Type B pancreatic cell (in vitro differentiated cells): ENCODE measurements at regions not wholly inside any gene's neighbourhood (a gene's known extent, or its start where the extent isn't known, plus 50 kb on each side); places are given as distances from the start of the nearest gene placed in this dataset.

Source experiments
- DNase-seq: peaks from one replicate; pipeline ENCODE4 v3.0.0; 2021; ENCODE audit warnings: mixed read lengths; ENCODE audit not compliant: unreplicated experiment; ENCODE audit errors: extremely low spot score
- H3K27ac Mint-ChIP-seq: 2 replicates; pipeline ENCODE4 v1.8.0; 2021; ENCODE audit warnings: mild to moderate bottlenecking, mixed read lengths
- H3K27me3 Mint-ChIP-seq: 2 replicates; pipeline ENCODE4 v1.8.0; 2021; ENCODE audit warnings: mixed read lengths
- H3K36me3 Mint-ChIP-seq: 2 replicates; pipeline ENCODE4 v1.8.0; 2021; ENCODE audit warnings: mixed read lengths
- H3K4me1 Mint-ChIP-seq: one replicate; pipeline ENCODE4 v1.8.0; 2021; ENCODE audit warnings: mixed read lengths; ENCODE audit not compliant: unreplicated experiment
- H3K4me3 Mint-ChIP-seq: 2 replicates; pipeline ENCODE4 v1.8.0; 2021; ENCODE audit warnings: mild to moderate bottlenecking, mixed read lengths
- H3K9me3 Mint-ChIP-seq: 2 replicates; pipeline ENCODE4 v1.8.0; 2021; ENCODE audit warnings: mixed read lengths
- TF ChIP-seq, protein P1 (sequence below): fragments of 200-600 bp; sonication (generic); conservative IDR thresholded peaks from 2 replicates; pipeline ENCODE4 v1.5.0; 2021; ENCODE audit warnings: antibody characterized with exemption, mild to moderate bottlenecking

DNA sequence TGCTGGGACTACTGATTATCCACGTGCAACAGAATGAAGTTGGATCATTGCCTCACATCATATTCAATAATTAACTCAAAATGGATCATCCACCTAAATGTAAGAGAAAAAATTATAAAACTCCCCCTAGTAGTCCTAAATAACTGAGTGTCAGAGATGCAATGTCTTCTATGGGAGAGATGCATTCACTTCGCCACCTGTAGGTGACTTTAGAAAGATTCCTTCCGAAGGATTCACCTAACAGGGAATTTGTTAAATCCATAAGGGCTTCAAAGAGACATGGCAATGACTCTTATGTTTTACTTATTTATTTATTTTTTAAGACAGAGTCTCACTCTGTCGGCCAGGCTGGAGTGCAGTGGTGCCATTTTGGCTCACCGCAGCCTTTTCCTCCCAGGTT lies 526.0 kb downstream of the MTRR start:
- H3K27me3 Mint-ChIP-seq, result peaks cover 10% of the 10 kb centered on the region
- H3K27ac Mint-ChIP-seq, result no peak overlapping the region
- TF ChIP-seq, protein P1, sequence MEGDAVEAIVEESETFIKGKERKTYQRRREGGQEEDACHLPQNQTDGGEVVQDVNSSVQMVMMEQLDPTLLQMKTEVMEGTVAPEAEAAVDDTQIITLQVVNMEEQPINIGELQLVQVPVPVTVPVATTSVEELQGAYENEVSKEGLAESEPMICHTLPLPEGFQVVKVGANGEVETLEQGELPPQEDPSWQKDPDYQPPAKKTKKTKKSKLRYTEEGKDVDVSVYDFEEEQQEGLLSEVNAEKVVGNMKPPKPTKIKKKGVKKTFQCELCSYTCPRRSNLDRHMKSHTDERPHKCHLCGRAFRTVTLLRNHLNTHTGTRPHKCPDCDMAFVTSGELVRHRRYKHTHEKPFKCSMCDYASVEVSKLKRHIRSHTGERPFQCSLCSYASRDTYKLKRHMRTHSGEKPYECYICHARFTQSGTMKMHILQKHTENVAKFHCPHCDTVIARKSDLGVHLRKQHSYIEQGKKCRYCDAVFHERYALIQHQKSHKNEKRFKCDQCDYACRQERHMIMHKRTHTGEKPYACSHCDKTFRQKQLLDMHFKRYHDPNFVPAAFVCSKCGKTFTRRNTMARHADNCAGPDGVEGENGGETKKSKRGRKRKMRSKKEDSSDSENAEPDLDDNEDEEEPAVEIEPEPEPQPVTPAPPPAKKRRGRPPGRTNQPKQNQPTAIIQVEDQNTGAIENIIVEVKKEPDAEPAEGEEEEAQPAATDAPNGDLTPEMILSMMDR, result no peak
- no peaks in the 10 kb centered on the region for H3K4me1 Mint-ChIP-seq
- no peaks in the 10 kb centered on the region for H3K36me3 Mint-ChIP-seq
- no peak for DNase-seq
- H3K4me3 Mint-ChIP-seq, result no peak overlapping the region
- no peaks in the 10 kb centered on the region for H3K9me3 Mint-ChIP-seq

DNA sequence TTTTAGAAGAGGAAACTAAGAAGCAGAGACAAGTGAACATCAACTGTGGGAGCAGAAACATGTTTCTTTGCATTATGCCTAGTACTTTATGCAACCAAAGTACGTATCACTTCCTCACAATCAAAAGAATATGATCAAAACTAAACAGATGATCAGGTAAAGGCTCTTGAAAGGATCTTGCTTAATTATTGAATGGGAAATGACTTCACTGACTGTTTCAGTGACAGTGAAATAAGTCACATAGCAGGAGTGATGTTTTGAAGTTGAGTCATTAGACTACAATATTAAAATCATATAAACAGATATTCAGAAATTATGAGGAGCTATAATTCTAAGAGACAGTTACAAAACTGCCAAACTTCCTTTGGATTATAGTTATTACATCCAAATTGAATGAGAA lies 527.3 kb downstream of the MTRR start:
- DNase-seq, result no peak
- Mint-ChIP-seq H3K4me3 (no peak overlapping the region), H3K4me1 (no peaks in the 10 kb centered on the region), H3K27ac (no peak overlapping the region), H3K36me3 (no peaks in the 10 kb centered on the region), H3K27me3 (peaks cover 11% of the 10 kb centered on the region), H3K9me3 (no peaks in the 10 kb centered on the region)
- TF ChIP-seq, protein P1, result no peak

DNA sequence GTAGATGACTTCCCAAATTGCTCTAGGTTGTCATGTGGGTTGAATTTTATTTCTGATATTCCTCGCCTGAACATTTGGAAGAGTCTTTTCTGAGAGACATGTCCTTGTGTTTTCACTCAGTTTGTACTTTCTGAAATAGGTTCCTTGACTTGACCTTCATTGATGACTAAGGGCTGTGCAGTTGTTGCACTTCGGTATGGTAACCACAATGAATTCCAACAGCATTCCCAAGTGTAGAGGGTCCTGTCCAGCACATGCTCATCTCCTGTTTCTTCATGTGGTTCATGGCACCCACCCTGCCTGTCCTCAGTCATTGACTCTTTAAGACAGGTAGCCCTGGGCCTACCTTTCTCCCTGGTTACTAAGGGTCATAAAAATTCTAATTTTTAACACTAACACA lies 527.8 kb downstream of the MTRR start:
- Mint-ChIP-seq H3K4me3 (no peak overlapping the region), H3K27ac (no peak overlapping the region), H3K27me3 (peaks cover 15% of the 10 kb centered on the region), H3K4me1 (no peaks in the 10 kb centered on the region), H3K36me3 (no peaks in the 10 kb centered on the region), H3K9me3 (no peaks in the 10 kb centered on the region)
- DNase-seq, result no peak
- TF ChIP-seq, protein P1, result no peak

DNA sequence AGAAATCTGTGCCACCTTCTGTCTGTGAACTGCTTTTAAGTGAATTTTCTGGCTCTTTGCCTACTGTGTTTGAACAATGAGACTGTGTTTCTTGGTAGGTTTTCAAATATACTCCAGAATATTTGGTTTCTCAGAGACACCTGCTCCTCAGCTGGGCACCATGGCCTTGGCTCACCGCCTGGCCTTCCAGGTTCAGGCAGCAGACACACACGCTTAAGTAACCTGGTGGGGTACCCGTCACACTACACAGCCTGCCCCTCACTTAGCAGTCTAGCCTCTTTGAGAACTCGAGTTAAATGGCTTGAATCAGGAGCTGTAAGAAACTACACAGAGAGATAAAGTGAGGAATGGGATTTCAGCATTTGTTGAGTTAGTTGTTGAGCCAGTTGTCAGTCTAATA lies 530.5 kb downstream of the MTRR start:
- DNase-seq, result no peak
- no peaks in the 10 kb centered on the region for H3K9me3 Mint-ChIP-seq
- H3K27ac Mint-ChIP-seq, result no peak overlapping the region
- H3K4me1 Mint-ChIP-seq, result no peaks in the 10 kb centered on the region
- H3K4me3 Mint-ChIP-seq, result no peak overlapping the region
- TF ChIP-seq, protein P1, result no peak
- no peaks in the 10 kb centered on the region for H3K36me3 Mint-ChIP-seq
- peaks cover 22% of the 10 kb centered on the region for H3K27me3 Mint-ChIP-seq

DNA sequence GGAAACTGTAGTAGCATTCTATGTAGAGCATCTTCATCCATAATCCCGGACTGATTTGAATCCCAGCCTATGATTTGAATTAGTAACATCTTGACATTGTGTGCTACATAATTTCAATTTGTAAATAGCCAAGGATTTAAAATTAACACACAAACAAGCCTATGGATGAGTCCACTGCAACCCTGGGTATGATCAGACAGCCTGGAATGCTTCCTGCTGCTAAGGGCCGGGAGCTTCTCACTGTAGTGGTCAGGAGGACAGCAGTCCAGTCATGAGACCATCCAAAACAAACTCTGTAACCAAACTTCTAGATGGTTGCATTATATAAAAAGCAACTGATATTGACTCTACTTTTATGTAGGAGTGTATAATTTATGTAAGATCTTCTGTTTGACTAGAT lies 539.3 kb downstream of the MTRR start:
- Mint-ChIP-seq H3K27ac (no peak overlapping the region), H3K4me1 (peaks cover 5% of the 10 kb centered on the region), H3K4me3 (no peak overlapping the region), H3K27me3 (peaks cover 21% of the 10 kb centered on the region), H3K36me3 (peaks cover 3% of the 10 kb centered on the region), H3K9me3 (no peaks in the 10 kb centered on the region)
- TF ChIP-seq, protein P1, result no peak
- DNase-seq, result no peak

DNA sequence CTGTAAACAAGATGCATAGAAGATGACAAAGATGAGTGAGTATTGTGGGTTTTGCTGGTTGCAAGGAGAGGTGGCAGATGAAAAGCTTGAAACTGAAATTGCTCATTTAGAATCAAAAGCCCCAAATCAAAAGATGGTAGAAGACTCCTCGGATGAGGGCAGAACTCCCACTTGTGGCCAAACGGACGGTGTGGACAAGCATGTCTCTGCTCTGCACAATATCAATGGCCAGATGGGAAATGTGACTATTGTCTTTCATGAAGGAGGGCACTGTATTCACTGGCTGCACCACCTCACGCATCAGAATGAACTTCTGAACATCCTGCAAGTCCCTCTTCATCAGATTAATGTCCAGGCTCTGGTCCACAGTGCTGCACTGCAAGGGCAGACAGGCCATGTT lies 541.7 kb downstream of the MTRR start:
- TF ChIP-seq, protein P1, result no peak
- Mint-ChIP-seq H3K36me3 (peaks cover 3% of the 10 kb centered on the region), H3K9me3 (peaks cover 3% of the 10 kb centered on the region), H3K27me3 (peaks cover 19% of the 10 kb centered on the region), H3K27ac (no peak overlapping the region), H3K4me3 (no peak overlapping the region), H3K4me1 (peaks cover 9% of the 10 kb centered on the region)
- no peak for DNase-seq
